Ureter (tissue), 1 donor: ENCODE measurements at regions not wholly inside any gene's neighbourhood (a gene's known extent, or its start where the extent isn't known, plus 50 kb on each side); places are given as distances from the start of the nearest gene placed in this dataset.
"Not testable (repeated sequence)": the region's sequence is repeated elsewhere in the genome, so short reads cannot be mapped to it uniquely, and the experiment has no call there.

Experiments
- DNase-seq: peaks from one replicate; pipeline ENCODE4 v3.0.0-alpha.2; 2020; ENCODE audit warnings: low spot score
- donor health status: DM: yes; HTN: yes; CAD: no.

DNA sequence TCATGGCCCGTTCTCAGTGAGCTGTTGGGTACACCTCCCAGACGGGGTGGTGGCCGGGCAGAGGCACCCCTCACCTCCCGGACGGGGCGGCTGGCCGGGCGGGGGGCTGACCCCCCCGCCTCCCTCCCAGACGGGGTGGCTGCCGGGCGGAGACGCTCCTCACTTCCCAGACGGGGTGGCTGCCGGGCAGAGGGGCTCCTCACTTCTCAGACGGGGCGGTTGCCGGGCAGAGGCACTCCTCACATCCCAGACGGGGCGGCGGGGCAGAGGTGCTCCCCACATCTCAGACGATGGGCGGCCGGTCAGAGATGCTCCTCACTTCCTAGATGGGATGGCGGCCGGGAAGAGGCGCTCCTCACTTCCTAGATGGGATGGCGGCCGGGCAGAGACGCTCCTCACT lies 129.7 kb upstream of the DAAM1 start:
- DNase-seq: not testable (repeated sequence)

DNA sequence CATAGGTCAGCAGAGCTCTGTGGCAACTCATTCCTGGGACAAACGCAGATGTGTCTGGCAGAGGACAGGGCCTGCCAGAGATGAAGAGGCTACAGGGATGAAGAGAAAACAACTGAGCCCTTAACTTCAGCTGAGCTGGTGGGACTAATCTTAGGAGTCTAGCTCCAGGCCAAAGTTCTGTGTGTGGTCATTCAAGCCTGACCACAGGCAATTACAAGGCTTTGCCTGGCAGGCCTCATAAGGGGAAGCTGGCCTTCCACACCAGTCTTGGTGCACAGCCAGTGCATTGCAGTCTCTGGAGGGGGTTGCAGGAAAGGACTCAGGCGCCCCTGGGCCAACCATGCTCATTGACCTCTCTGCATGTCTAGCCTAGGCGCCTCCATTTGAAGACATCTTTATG lies 127.6 kb upstream of the DAAM1 start:
- no peak for DNase-seq

DNA sequence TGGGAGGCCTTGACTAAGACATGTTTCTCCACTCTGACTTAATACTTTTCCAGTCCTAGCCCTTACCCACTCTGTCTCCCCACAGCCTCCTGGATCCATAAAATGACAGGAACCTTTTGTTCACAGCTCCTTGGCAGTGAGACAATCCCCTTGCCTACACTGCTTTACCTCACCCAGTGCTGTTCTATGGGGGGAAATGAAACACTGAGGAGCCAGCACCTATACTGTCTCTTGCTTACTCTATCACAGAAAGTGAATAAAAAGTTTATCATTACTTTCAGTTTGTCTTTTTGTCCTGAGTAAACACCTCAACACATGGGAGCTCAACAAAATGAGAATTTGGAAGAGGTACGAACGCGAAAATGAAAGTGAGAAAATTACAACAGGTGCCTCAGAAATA lies 127.2 kb upstream of the DAAM1 start:
- no peak for DNase-seq

DNA sequence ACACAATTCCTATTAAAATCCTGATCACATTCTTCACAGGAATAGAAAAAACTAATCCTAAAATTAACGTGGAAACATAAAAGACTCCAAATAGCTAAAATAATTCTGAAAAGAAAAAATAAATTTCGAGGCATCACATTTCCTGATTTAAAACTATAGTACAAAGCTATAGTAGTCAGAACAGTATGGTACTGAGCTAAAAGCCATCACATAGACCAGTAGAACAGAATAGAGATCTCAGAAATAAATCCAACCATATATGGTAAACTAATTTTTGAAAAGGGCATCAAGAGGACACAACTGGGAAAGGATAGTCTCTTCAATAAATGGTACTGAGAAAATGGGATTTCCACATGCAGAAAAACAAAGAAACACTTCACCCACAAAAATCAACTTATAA lies 125.2 kb upstream of the DAAM1 start:
- DNase-seq: no peak

DNA sequence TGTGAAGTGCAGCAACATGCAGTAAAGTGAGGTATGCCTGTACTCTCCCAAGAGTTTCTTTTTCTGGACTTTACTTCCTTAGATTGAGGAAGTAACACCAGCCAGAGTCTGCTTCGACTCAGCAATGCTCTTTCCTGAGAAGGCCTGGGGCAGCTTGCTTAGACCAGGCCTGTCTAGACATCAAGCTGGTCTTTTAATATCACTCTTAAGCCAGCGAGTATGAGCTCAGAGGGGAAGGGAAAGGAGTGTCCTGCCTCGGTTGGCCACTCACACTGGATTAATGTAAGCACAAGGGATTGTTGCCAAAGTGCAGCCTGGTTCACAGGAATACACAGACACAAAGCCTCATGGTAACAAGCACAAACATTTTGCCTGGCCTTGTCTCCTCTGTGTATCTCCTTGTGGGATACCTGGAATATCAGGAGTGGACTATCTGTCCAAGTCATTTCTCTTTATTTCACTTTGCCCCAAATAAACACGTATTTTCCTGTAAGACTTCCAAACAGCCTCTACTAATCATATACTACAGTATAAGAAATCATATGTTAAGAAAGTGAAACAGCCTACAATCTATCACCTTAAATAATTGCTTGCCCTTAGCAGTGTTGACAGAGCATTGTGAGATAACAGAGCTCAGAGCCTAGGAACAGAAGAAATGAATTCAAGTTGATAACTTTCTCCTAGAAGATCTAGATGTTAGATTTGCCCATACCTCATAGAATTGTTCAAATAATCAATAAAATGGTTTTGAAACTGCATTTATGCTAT lies 121.2 kb upstream of the DAAM1 start:
- no peak for DNase-seq

DNA sequence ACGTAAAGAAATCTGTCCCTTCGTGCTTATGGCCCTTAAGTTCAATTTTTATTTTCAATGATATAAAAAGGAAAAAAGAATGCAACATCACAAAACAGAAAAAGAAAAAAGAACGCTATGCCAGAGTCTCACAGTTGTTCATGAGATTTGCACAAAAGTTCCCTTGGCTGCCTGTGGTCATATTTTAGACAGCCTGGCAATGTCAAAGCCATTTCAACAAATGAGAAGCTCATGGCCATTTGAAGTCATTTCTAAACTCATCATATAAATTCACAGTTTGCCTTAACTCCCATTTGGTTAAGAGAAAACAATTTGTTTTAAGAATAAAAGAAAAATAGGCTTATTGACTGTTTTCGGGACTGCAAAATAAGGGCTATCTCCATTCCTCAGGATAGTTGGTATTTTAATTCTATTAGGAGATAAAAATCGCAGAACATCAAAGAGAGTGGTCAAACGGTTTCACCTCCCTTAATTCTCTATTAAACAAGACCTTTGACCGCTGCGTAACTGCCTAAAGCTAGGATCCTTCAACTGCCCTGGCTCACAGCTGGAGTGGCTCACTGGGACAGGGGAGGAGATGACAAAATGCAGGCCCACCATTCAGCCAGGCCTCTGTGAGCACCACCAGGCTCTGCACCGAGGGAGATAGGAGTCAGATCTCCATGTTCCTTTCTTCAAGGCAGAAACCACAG lies 119.2 kb upstream of the DAAM1 start:
- DNase-seq: no peak

DNA sequence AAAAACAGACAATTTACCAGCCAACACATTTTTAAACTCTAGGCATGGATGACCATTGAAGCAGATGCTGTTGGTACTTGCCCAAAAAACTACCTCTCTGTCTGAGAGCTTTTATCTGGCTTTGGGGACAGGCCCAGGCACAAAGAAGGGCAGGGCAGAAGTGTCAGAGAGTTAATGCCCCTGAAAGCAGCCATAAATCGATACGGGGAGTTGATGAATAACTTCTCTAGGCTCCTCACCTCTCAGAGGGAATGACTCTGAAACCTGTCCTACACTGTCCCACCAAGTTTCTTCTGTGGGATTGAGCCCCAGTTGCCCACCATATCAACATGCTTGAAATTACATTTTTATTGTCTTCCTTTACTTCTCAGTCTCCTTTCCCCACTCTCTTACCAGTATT lies 113.0 kb upstream of the DAAM1 start:
- no peak for DNase-seq

DNA sequence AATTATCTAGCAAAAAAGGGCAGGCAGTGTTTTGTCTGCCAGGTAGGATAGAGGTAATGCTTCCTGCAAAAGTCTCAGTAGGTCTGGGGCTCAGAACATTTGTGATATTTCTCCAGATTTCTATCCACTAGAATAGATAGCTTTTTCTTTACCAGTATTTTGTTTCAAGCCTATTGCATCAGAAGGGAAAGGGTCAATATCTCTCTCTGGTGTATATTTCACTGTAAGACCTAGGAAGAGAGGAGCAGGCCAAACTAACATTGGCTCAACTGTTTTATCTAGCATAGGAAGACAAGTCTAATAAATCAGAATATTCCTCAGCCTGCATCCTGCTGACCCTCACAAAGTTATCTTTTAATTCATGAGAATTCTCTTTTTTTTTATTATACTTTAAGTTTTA lies 106.7 kb upstream of the DAAM1 start:
- DNase-seq: no peak

DNA sequence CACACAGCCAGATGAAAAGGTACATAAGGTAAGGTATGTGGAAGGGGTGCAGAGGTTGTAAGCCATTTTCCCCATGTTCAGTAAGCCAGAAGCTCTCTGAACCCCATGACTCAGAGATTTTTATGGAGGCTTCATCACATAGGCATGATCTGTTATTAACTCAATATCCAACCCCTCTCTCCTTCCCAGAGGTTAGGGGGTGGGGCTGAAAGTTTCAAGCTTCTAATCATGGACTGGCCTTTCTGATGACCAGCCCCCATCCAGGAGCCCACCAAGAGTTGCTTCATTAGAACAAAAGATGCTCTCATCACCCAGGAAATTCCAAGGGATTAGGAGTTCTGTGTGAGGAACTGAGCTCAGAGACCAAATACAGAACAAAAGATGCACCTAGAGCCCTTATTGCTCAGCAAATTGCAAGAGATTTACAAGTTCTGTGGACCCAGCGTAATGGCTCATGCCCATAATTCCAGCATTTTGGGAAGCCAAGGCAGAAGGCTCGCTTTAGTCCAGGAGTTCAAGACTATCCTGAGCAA lies 103.2 kb upstream of the DAAM1 start:
- DNase-seq: no peak

DNA sequence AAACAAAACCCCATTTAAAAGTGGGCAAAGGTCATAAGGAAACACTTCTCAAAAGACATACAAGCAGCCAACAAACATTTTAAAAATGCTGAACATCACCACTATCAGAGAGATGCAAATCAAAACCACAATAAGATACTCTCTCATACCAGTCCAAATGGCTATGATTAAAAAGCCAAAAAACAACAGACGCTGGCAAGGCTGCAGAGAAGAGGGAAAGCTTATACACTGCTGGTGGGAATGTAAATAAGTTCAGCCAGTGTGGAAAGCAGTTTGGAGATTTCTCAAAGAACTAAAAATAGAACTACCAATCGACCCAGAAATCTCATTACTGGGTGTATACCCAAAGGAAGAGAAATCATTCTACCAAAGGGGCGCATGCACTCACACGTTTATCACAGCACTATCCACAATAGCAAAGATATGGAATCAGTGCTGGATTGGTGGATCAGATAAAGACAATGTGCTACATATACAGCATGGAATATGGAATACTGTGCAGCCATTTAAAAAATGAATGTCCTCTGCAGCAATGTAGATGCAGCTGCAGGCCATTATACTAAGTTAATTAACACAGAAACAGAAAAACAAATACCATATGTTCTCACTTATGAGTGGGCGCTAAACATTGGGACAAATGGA lies 102.1 kb upstream of the DAAM1 start:
- DNase-seq: no peak

DNA sequence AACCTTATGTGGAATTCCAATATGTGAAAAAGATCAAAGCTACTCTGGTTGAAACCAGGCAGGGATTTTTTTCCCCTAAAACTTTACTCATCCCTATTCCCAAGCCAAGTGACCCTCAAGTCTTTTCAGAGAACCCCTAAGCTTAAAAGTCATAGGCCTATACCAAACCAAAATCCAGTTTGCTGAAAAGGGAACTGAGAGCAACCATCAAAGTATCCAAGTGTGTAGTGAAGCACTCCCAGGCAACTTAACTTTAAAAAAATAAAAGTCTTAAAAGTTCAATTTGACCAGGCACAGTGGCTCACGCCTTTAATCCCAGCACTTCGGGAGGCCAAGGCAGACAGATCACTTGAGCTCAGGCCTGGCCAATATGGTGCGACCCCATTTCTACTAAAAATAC lies 101.2 kb upstream of the DAAM1 start:
- DNase-seq: no peak

DNA sequence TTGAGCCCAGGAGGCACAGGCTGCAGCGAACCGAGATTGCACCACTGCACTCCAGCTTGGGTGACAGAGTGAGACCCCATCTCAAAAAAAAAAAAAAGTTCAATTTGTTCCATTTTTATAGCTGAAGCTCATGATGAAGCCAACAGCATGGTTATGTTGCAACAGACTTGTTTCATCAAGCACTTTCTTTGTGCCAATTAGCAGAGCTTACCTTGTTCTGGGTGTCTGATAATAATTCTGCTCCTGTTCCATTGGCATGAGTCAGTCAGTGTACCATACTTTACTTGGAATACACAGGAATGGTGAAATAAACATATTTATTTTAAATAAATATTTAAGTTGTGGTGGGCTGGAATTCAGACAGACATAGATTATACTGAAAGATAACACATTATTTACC lies 100.8 kb upstream of the DAAM1 start:
- DNase-seq: no peak

DNA sequence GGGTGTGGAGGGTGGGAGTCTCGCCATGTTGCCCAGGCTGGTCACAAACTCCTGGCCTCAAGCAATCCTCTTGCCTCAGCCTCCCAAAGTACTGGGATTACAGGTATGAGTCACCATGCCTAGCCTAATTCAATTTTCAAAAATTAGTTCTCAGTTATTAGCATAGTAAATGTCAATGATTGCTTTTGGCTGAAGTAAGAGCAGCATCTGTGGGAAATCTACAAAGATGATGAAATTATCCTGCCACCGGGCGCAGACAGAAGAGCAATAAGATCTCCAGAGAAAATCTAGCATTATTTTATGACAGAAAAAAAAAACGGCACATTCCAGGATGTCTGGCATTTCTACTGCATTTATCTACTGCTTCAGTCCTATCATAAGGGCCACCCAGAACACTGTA lies 97.9 kb upstream of the DAAM1 start:
- DNase-seq: no peak

DNA sequence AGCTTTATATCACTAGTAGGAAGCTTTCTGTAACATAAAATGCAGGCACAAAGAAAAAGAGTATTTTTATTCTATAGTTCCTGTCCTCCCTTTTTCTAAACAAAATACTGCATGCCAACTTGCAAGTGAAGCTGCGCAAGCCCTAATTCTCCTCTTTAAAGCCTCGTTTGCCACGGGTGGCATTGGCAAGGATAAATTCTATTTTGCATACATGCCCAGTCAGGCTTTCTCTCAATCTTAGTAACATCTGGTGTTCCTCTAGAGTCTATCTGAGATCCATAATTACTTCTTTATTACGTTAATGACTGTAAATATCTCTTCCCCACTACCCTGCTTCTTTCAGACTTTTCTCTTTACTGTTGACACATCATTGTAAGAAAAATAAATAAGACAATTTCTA lies 97.1 kb upstream of the DAAM1 start:
- no peak for DNase-seq

DNA sequence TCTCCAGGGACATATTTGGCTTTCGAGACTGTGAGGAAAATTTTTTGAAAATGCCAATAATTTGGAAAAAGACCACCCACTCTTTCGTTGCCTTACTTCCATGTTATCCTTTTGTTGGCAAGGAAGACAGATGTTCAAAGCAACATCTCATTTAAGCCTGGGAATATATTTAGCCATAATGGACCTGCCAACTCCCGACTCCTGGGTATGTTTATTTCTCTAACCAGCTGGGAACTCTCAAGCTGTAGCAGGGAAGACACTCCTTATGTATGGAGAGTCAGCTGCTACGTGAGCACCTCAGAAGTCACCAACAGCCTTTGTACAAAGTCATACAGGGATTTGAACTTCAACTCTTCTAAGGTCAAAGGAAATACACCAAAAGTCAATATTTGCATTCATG lies 96.5 kb upstream of the DAAM1 start:
- DNase-seq: no peak

DNA sequence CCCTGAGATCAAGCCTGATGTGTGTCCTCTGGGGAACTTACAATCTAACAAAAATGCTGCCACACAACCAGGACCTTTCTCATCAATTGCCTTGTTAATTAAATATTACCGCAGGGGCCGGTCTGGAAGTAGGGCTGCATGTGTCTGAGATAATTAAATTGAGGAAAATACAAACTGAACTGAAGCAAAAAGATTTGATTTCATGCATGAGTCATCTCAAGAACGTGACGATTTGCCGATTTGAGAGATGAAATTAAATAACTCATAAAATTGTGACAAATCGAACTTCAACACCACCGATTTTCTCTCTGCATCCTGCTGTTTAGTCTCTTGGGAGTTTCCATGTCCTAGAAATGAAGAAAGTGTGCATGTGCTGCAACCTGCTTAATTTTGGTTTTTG lies 94.6 kb upstream of the DAAM1 start:
- DNase-seq: no peak

DNA sequence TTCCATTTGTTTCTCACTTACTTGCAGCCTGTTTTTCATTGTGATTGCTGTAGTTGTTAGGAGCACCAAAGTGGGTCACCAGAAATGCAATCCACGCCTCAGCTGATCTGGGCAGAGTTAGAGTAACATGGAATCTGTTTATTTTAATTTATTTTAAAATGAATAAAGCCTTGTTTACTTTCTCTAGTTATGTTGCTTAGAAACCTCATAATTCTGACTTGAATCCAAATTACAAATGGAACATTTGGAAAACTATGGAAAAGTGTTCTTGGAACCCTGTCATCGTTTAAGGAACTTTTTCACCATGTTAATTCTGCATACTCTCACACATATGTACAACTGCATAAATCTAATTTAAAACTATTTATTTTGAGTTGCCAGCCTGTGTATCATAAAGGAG lies 92.2 kb upstream of the DAAM1 start:
- DNase-seq: no peak

DNA sequence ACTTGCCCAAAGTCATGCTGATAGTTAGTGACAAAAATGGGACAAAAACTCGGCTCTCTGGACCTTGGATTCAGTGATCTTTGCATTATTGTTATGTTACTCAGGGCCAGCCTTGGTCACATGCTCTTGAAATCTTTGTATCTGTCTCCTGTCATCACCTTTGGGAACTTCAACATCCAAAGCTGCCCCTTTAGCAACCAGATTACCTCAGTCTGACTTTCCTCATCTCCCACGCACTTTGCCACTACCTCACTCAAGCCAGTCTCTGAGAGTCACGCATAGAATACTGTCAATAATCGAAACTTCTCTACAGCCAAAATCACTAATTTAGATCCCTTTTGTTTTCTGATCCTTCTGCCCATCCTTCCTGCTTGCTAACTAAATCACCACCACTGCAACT lies 90.8 kb upstream of the DAAM1 start:
- no peak for DNase-seq

DNA sequence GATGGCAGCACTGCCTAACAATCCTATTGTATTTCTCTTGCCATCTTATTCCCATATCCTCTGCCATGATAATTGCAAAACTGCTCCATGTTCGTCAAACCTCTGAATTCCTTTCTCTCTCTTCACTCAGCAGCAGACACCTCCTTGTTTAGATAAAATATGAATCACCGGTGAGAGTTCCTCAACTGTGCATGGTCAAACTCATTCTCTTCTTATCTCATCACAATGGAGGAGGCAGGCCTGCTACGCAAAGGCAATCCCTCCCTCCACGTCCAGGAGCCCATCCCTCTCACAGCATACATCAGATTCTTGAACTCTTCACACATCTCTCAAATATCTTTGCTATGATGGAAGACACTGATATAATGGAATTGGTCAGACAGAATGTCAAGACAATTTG lies 90.1 kb upstream of the DAAM1 start:
- no peak for DNase-seq

DNA sequence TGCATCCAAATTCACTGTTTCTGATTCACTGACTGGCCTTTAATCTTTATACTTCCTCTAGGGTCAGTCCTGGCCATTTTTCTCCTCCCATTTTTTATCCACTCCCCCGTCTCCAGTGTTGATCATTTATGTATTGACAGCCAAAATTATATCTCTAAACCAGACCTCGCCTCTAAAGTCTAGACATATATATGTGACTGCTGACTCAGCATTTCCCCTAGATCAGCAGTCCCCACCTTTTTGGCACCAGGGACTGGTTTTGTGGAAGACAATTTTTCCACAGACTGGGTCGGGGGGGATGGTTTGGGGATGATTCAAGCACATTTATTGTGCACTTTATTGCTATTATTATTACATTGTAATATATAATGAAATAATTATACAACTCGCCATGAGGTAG lies 88.3 kb upstream of the DAAM1 start:
- DNase-seq: no peak

DNA sequence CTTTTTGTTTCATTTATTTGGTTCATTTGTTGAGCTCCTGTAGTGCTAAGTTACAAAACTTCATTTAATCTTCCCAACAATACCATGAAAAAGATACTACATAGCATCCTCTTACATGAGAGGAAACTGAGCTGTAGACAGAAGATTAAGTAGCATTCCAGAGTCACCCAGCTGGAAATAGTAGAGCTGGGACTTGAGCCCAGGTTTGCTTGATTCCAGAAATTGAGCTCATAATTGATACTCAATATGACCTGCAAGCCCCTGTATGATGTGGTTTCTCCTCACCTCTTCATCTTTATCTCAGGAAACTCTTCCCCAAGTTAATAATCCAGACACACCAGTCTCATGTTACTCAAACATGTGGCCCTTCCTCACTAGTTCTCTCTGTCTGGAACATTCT lies 87.0 kb upstream of the DAAM1 start:
- no peak for DNase-seq

DNA sequence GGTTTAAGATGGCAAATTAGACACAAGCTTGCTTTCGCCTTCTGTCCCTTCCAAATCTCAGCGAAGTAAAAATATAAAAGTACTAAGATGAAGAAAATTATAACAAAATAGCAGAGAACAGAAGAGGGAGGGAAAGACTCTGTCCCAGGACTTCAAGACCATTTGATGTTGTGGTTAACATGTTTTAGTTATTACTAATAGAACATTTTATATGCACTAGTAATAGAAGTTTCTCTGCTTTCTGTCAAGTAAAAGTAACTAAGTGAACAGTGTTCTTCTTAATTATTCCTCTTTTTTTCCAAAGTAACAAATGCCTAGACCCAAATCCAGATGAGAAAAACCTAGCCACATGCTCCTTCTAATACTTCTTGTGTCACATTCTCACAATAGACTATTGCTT lies 85.1 kb upstream of the DAAM1 start:
- DNase-seq: no peak

DNA sequence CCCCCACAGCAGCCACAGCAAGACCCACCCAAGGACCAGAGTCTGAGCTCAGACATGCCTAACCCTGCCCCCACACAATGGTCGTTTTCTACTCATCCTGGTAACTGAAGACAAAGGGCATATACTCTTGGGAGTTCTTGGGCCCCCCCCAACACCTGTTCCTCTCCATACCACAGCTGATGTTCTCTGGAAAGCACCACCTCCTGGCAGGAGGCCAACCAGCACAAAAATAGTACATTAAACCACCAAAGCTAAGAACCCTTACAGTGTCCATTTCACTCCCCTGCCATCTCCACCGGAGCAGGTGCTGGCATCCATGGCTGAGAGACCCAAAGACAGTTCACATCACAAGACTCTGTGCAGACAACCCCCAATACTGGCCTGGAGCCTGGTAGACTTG lies 80.6 kb upstream of the DAAM1 start:
- DNase-seq: no peak
